ENCODE measurements at regions not wholly inside any gene's neighbourhood (a gene's known extent, or its start where the extent isn't known, plus 50 kb on each side); places are given as distances from the start of the nearest gene placed in this dataset.
"Not testable (repeated sequence)": the region's sequence is repeated elsewhere in the genome, so short reads cannot be mapped to it uniquely, and the experiment has no call there.

- in situ Hi-C loops (cut with MboI; ENCODE audit: low pct_ligation_motif_present in 1 of 4, low pct_unique_long_range_greater_than_20kb in 1 of 4, low sequenced_read_pairs in 3 of 4) (no loop called here), intact Hi-C loops (cut with DNase I; ENCODE audit: low total_unique reads) (no loop called here)
- WGBS, 2 donors (ENCODE audit: low coverage in 1 of 2) = 61 to 70% methylated on average over 4 of the region's 4 CpGs
- no peak for TF ChIP-seq EP300 (IDR thresholded peaks at IDR 0.05; ENCODE audit: low read depth)
- no peak for TF ChIP-seq POLR2A (IDR thresholded peaks at IDR 0.05)
- TF ChIP-seq POLR2AphosphoS5 (IDR thresholded peaks at IDR 0.05) = no peak
- Histone ChIP-seq H3K27me3 (no peaks in the 10 kb centered on the region), H3K4me1 (no peaks in the 10 kb centered on the region), H3K4me3 (no peak overlapping the region), H3K9me3 (no peaks in the 10 kb centered on the region), H3K27ac (no peak overlapping the region), H3K36me3 (no peaks in the 10 kb centered on the region)
- DNase-seq = no peak
Measured at GRCh38 chr5:82439750-82440445, 161.7 kb upstream of the RPS23 start.

GRCh38 chr5:82437565-82437964 lies 159.4 kb upstream of the RPS23 start:
- in situ Hi-C loops (cut with MboI; ENCODE audit: low pct_ligation_motif_present in 1 of 4, low pct_unique_long_range_greater_than_20kb in 1 of 4, low sequenced_read_pairs in 3 of 4); H3K4me1 ChIP-seq; intact Hi-C loops (cut with DNase I; ENCODE audit: low total_unique reads); DNase-seq; H3K4me3 ChIP-seq; H3K27ac ChIP-seq; H3K9me3 ChIP-seq; H3K27me3 ChIP-seq; H3K36me3 ChIP-seq: not testable (repeated sequence)
- 66 to 70% methylated on average over 4 of the region's 4 CpGs for WGBS, 2 donors (ENCODE audit: low coverage in 1 of 2)

- no peaks in the 10 kb centered on the region for H3K4me1 ChIP-seq
- in situ Hi-C loops (cut with MboI; ENCODE audit: low pct_ligation_motif_present in 1 of 4, low pct_unique_long_range_greater_than_20kb in 1 of 4, low sequenced_read_pairs in 3 of 4) = no loop called here
- intact Hi-C loops (cut with DNase I; ENCODE audit: low total_unique reads) = no loop called here
- no peak for TF ChIP-seq POLR2AphosphoS5 (IDR thresholded peaks at IDR 0.05)
- TF ChIP-seq CTCF (IDR thresholded peaks at IDR 0.05) = no peak
- no peak for TF ChIP-seq POLR2A (IDR thresholded peaks at IDR 0.05)
- no peak for TF ChIP-seq EP300 (IDR thresholded peaks at IDR 0.05; ENCODE audit: low read depth)
- H3K27ac ChIP-seq = no peak overlapping the region
- H3K27me3 ChIP-seq = no peaks in the 10 kb centered on the region
- H3K36me3 ChIP-seq = no peaks in the 10 kb centered on the region
- WGBS, 2 donors (ENCODE audit: low coverage in 1 of 2) = 55 to 100% methylated on average over 2 of the region's 2 CpGs
- DNase-seq = no peak
- H3K9me3 ChIP-seq = no peaks in the 10 kb centered on the region
- no peak overlapping the region for H3K4me3 ChIP-seq
Measured at GRCh38 chr5:82436291-82436690, 158.1 kb upstream of the RPS23 start.

- H3K4me3 ChIP-seq; intact Hi-C loops (cut with DNase I; ENCODE audit: low total_unique reads); H3K9me3 ChIP-seq; H3K27ac ChIP-seq; DNase-seq; in situ Hi-C loops (cut with MboI; ENCODE audit: low pct_ligation_motif_present in 1 of 4, low pct_unique_long_range_greater_than_20kb in 1 of 4, low sequenced_read_pairs in 3 of 4); H3K36me3 ChIP-seq; H3K4me1 ChIP-seq; H3K27me3 ChIP-seq: not testable (repeated sequence)
- 85 to 100% methylated on average over 4 to 35 of the region's 35 CpGs for WGBS, 2 donors (ENCODE audit: low coverage in 1 of 2)
Measured at GRCh38 chr5:82434696-82435660, 156.8 kb upstream of the RPS23 start.

DNA sequence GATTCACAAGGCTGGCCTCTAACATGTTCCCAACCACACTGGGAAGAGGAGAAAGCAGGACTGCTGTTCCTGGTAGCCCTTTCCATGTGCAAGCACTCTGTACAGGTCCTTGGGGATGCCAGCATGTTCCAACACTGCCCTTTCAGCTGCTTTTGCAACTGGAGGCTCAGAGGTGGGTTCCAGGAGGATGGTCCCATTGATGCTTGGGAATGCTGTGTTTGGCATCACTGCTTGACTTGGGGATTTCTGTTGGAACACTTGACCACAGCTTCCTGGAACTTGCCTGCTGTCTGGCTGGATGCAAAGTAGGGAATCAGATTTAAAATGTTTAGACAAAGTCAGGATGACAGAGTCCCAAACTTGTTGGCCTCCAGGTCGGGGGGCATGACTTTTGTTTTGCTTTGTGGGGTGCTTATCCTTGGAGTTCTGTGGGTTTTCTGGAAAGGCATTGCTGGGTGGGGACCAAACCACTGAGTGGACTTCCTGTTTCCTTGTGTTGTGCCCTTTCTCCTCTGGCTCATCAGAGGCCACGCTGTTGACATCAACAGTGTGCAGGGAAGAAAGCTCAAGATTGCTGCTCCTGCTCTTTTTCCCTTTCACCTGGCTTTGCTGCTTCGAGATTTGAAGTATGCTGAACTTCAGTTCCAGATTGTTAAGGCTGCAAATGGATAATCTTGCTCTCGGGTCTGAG lies 148.5 kb upstream of the RPS23 start:
- TF ChIP-seq EP300 (IDR thresholded peaks at IDR 0.05; ENCODE audit: low read depth) = no peak
- no peak for TF ChIP-seq CTCF (IDR thresholded peaks at IDR 0.05)
- no peak for TF ChIP-seq POLR2AphosphoS5 (IDR thresholded peaks at IDR 0.05)
- no peak for TF ChIP-seq POLR2A (IDR thresholded peaks at IDR 0.05)
- Histone ChIP-seq H3K27ac (no peak overlapping the region), H3K27me3 (no peaks in the 10 kb centered on the region), H3K4me3 (no peak overlapping the region), H3K4me1 (no peaks in the 10 kb centered on the region), H3K9me3 (no peaks in the 10 kb centered on the region), H3K36me3 (no peaks in the 10 kb centered on the region)
- intact Hi-C loops (cut with DNase I; ENCODE audit: low total_unique reads) = no loop called here
- DNase-seq = no peak
- 54 to 63% methylated on average over 3 to 4 of the region's 4 CpGs for WGBS, 2 donors (ENCODE audit: low coverage in 1 of 2)
- in situ Hi-C loops (cut with MboI; ENCODE audit: low pct_ligation_motif_present in 1 of 4, low pct_unique_long_range_greater_than_20kb in 1 of 4, low sequenced_read_pairs in 3 of 4) = no loop called here

Data from transverse colon (tissue), 4 donors.